Body of pancreas (tissue), 4 donors: ENCODE measurements at regions not wholly inside any gene's neighbourhood (a gene's known extent, or its start where the extent isn't known, plus 50 kb on each side); places are given as distances from the start of the nearest gene placed in this dataset.
A peak's percentile ranks its signal among the peaks of the same experiment; 100 is the strongest.
"Not testable (repeated sequence)": the region's sequence is repeated elsewhere in the genome, so short reads cannot be mapped to it uniquely, and the experiment has no call there.

Source experiments
- ATAC-seq: fragments of 150-250 bp; one replicate; pipeline ENCODE4 v1.9.1; 2016
- DNase-seq, 4 donors: peaks; one replicate each; pipeline ENCODE4 v3.0.0-alpha.2; 2019
- H3K27ac ChIP-seq, 4 donors: fragments of 200-600 bp; sonication (generic); 1 replicate in 3 of 4; 2 replicates in 1 of 4; pipeline versions ENCODE4 v1.5.1 to v1.6.1; 2016 to 2019; ENCODE audit warnings: mild to moderate bottlenecking in 1 of 4, mixed read lengths in 1 of 4, moderate library complexity in 1 of 4
- H3K27me3 ChIP-seq, 2 donors: fragments of 200-600 bp; sonication (generic); one replicate each; pipeline ENCODE4 v1.6.0; 2016; ENCODE audit warnings: mild to moderate bottlenecking in 1 of 2
- H3K36me3 ChIP-seq, 2 donors: fragments of 200-600 bp; sonication (generic); replicated peaks in 1 of 2; 2 replicates each; pipeline ENCODE4 v1.5.1; 2016; ENCODE audit warnings: low read depth in 2 of 2; ENCODE audit not compliant: insufficient read depth in 1 of 2
- H3K4me1 ChIP-seq: fragments of 200-600 bp; sonication (generic); one replicate; pipeline ENCODE4 v1.6.0; 2016
- H3K4me3 ChIP-seq, 2 donors: fragments of 200-600 bp; sonication (generic); 1 replicate in 1 of 2; 2 replicates in 1 of 2; pipeline ENCODE4 v1.5.1; 2016 to 2019
- H3K9me3 ChIP-seq, 3 donors: fragments of 200-600 bp; sonication (generic); 1 replicate in 2 of 3; 2 replicates in 1 of 3; pipeline ENCODE4 v1.5.1; 2016
- CTCF ChIP-seq, 7 experiments: fragments of 450-650 bp in 4 of 7; fragments of 200-600 bp in 3 of 7; sonication (generic) in 3 of 7; IDR thresholded peaks; one replicate each; pipeline ENCODE4 v1.5.1; 2016 to 2019; ENCODE audit warnings: antibody characterized with exemption in 7 of 7
- POLR2A ChIP-seq, 3 donors: fragments of 450-650 bp; IDR thresholded peaks; one replicate each; pipeline ENCODE4 v1.6.1; 2016; ENCODE audit warnings: antibody characterized with exemption in 3 of 3, mild to moderate bottlenecking in 2 of 3
- WGBS, 2 donors: methylation state at CpG; one replicate each; pipeline ENCODE4 v1.1.5; 2017; 5-methylcytosine and 5-hydroxymethylcytosine counted together
- intact Hi-C: fragments of 100-400 bp; cut with DNase I; formaldehyde crosslinking; loops from one replicate; pipeline ENCODE4 v1.15.1; 2023

GRCh38 chr9:75491533-75491932, 398.9 kb upstream of the PCSK5 start:
- H3K36me3 ChIP-seq: no peaks in the 10 kb centered on the region
- H3K27me3 ChIP-seq: no peaks in the 10 kb centered on the region
- no peak for TF ChIP-seq POLR2A (IDR thresholded peaks at IDR 0.05)
- TF ChIP-seq CTCF (IDR thresholded peaks at IDR 0.05): no peak
- H3K27ac ChIP-seq: no peak overlapping the region
- DNase-seq (no peak), ATAC-seq (no peak)
- 27 to 31% methylated on average over 1 of the region's 1 CpG for WGBS, 2 donors
- intact Hi-C loops: no loop called here
- H3K4me3 ChIP-seq: no peak overlapping the region
- H3K9me3 ChIP-seq: no peaks in the 10 kb centered on the region
- H3K4me1 ChIP-seq: no peaks in the 10 kb centered on the region

GRCh38 chr9:75499812-75500211, 390.7 kb upstream of the PCSK5 start:
- DNase-seq: no peak
- no peak overlapping the region for H3K27ac ChIP-seq
- WGBS, 2 donors: 70% methylated on average over 4 of the region's 4 CpGs
- H3K36me3 ChIP-seq: no peaks in the 10 kb centered on the region
- H3K9me3 ChIP-seq: no peaks in the 10 kb centered on the region
- no peak overlapping the region for H3K4me3 ChIP-seq
- no peak for TF ChIP-seq POLR2A (IDR thresholded peaks at IDR 0.05)
- no peak for TF ChIP-seq CTCF (IDR thresholded peaks at IDR 0.05)
- intact Hi-C loops: no loop called here
- no peaks in the 10 kb centered on the region for H3K27me3 ChIP-seq
- peak; percentile 21 for ATAC-seq
- H3K4me1 ChIP-seq: no peaks in the 10 kb centered on the region

GRCh38 chr9:75500479-75500878, 390.0 kb upstream of the PCSK5 start:
- no peaks in the 10 kb centered on the region for H3K27me3 ChIP-seq
- no peaks in the 10 kb centered on the region for H3K36me3 ChIP-seq
- no peak for ATAC-seq
- DNase-seq: no peak
- H3K9me3 ChIP-seq: no peaks in the 10 kb centered on the region
- no peaks in the 10 kb centered on the region for H3K4me1 ChIP-seq
- no peak overlapping the region for H3K27ac ChIP-seq
- no peak for TF ChIP-seq CTCF (IDR thresholded peaks at IDR 0.05)
- TF ChIP-seq POLR2A (IDR thresholded peaks at IDR 0.05): no peak
- intact Hi-C loops: no loop called here
- no peak overlapping the region for H3K4me3 ChIP-seq
- WGBS, 2 donors: 22 to 32% methylated on average over 2 of the region's 2 CpGs

- H3K27ac ChIP-seq, intact Hi-C loops, H3K27me3 ChIP-seq, ATAC-seq, H3K4me1 ChIP-seq, DNase-seq, H3K9me3 ChIP-seq, H3K4me3 ChIP-seq, H3K36me3 ChIP-seq: not testable (repeated sequence)
- 52 to 54% methylated on average over 3 of the region's 3 CpGs for WGBS, 2 donors
These were observed 389.5 kb upstream of the PCSK5 start for GRCh38 chr9:75500940-75501339.

GRCh38 chr9:75504721-75505120, 385.8 kb upstream of the PCSK5 start:
- H3K36me3 ChIP-seq: no peaks in the 10 kb centered on the region
- DNase-seq: peak in 1 of 4 donors; percentile 27

More at GRCh38 chr9:75504721-75505120, 385.8 kb upstream of the PCSK5 start:
- Histone ChIP-seq H3K4me3 (no peak overlapping the region), H3K27ac (no peak overlapping the region), H3K4me1 (no peaks in the 10 kb centered on the region), H3K9me3 (no peaks in the 10 kb centered on the region), H3K27me3 (no peaks in the 10 kb centered on the region)
- TF ChIP-seq CTCF (IDR thresholded peaks at IDR 0.05): no peak
- TF ChIP-seq POLR2A (IDR thresholded peaks at IDR 0.05): no peak
- intact Hi-C loops: no loop called here
- ATAC-seq: no peak
